Hypothalamus (tissue), 51 donors: ENCODE measurements at regions not wholly inside any gene's neighbourhood (a gene's known extent, or its start where the extent isn't known, plus 50 kb on each side); places are given as distances from the start of the nearest gene placed in this dataset.
"Not testable (repeated sequence)": the region's sequence is repeated elsewhere in the genome, so short reads cannot be mapped to it uniquely, and the experiment has no call there.

Experiments
- DNase-seq, 51 donors: peaks; one replicate each; lab custom pipeline; 2025; lab: John Stamatoyannopoulos, UW

DNA sequence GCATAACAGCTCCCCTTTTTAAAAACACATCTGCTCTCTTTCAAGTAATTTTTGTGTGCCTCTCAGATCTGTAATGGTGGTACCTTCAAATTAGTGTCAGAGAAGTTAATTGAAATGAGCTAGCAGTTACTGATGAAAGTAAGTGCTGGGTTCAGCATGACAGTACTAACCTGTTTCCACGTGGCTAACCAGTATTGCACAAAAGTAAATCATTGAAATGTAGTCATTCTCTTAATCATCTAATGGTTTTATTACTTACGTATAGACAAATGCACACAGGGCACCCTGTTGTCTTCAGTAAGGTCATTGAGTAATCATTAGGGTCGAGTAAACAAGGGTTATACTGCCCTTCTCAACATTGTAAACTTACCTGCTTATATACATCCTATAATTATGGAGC, 157.8 kb upstream of the PRR16 start:
- DNase-seq = no peak

DNA sequence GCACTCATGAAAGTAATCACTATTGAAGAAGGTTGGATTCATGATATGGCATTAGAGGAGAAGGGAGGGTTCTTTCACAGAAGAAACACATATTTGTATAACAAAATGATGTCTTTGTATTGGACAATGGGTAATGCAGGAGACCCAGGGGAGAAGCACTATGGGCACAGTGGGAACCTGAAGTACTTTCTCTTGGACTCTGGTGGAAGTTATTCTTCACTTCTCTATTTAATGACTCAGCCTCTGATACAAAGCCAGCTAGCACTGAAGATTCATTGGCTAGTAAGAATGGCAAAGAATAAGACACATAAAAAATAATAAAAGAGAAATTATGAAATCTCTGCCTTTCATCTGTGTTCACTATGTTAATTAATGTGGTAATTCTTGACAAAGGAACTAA, 149.9 kb upstream of the PRR16 start:
- DNase-seq = no peak

DNA sequence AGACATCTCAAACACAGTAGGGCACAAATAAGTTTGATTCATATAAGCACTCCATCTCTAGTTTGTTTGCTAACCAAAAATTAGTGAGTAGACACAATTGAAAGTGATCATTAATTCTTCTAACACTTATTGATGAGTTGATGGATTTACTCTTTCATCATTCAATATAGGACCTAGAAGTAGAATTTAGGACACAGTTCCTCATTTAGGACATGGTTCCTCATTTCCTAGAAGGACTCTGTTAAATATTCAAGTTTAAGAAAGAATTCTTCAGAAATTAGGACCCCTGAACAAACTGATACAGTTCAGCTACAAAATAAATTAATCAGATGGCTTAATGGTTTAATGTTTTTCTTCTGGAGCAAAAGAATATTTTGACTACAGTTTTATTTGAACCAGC, 143.5 kb upstream of the PRR16 start:
- no peak for DNase-seq

DNA sequence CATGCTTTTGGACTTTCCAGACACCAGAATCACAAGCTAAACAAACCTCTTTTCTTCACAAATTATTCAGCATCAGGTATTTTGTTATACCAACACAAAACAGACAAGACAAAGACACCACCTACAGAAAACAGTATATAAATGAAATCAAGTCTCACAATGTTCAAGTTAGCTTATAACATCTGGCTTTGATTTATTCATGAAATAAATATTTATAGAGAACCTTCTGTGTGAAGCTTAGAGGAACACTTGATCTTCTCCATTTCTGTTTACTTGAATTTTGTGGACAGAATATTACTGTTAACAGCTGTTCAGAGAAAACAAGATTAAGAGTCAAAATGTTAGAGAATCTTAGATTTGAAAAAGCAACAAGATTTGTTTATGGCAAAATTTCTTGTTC, 137.4 kb upstream of the PRR16 start:
- DNase-seq = no peak

DNA sequence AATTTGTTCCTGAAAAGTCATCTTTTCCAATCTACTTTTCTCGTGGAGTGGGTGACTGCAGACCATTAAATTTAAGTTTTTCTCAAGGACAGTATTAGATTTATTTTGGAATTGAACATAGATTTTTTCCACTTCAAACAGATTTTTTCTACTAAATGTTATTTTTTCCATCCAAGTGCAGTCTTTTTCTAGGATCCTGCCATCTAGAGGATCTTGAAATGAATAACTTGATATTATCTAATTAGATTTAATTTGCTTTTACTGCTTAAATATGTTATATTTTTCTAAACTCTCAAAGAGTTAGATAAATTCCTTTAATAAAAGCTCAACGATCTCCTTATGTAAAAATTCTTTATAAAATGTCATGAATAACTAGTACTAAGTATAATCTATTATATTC, 136.9 kb upstream of the PRR16 start:
- no peak for DNase-seq

DNA sequence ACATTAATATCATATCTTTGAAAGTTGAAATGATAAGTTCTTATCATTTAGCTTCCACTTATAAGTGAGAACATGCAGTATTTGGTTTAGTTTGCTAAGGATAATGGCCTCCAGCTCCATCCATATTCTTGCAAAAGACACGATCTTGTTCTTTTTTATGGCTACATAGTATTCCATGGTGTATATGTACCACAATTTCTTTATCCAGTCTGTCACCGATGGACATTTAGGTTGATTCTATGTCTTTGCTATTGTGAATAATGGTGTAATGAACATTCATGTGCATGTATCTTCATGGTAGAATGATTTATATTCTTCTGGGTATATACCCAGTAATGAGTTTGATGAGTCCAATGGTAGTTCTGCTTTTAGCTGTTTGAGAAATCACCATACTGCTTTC, 135.0 kb upstream of the PRR16 start:
- no peak for DNase-seq

DNA sequence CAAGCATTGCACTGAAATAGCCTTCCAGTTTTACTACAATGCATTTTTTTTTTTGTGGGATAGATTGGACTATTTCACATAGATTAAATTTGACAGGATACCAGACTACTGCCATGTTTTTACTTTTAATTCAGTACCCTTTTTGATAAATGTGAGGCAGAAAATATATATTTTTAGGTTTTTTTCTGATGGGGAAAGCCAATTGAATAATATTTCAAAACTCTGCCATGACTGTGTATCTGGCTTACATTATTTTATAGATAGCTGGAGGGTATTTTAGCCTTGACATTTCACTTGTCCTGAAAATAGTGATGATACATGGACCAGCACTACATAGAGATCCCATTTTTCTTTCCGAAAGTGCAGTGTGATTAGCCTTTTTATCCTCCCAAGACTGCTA, 133.5 kb upstream of the PRR16 start:
- no peak for DNase-seq

DNA sequence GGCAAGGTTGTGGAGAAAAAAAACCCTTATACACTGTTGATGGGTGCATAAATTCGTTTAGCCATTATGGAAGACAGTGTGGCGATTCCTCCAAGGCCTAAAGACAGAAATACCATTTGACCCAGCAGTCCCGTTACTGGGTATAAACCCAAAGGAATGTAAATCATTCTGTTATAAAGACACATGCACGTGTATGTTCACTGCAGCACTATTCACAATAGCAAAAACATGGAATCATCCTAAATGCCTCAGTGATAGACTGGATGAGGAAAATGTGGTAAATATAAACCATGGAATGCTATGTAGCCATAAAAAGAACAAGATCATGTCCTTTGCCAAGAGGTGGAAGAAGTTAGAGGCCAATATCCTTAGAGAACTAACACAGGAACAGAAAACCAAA, 119.9 kb upstream of the PRR16 start:
- no peak for DNase-seq

DNA sequence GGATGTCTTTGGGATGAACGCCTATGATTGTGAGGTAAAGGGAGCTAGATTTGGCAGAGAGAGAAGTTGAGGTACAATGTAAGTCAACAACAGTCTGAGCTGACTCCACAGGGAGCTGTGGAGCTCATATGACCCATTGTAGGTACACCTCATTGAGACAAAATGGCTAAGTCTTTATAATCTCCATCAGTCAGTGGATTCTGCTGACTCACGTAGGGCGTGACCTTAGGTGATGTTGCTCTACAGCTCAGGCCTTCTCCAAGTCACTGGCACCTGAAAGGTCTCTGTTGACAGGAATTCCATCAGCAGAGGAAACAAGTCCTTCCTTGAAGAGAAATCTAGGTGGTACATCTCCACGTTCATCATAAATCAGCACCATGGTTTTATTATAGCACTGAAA, 118.2 kb upstream of the PRR16 start:
- no peak for DNase-seq

DNA sequence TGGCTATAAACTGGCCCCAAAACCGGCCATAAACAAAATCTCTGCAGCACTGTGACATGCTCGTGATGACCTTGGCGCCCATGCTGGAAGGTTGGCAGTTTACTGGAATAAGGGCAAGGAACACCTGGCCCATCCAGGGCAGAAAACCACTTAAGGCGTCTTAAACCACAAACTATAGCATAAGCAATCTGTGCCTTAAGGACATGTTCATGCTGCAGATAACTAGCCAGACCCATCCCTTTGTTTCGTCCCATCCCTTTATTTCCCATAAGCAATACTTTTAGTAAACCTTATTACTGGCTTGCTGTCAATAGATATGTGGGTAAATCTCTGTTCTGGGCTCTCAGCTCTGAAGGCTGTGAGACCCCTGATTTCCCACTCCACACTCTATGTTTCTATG, 113.0 kb upstream of the PRR16 start:
- DNase-seq = not testable (repeated sequence)

DNA sequence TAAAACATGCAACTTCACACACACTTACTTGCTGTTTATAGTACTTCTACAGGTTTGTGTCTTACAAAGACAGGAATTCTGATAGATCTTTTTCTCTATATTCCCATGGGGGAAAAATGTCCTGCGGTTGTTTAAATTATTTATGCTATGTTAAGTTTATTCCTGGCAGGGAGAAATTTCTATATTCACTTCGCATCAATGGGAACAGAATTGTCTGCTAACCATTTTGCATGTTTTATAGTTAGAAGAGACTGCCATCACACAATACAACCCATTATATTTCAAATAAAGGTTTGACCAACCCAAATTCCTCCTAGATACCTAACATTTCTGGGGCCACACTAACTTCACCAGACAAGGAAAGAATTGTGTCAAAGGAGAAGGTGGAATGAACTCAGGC, 110.0 kb upstream of the PRR16 start:
- DNase-seq = no peak

DNA sequence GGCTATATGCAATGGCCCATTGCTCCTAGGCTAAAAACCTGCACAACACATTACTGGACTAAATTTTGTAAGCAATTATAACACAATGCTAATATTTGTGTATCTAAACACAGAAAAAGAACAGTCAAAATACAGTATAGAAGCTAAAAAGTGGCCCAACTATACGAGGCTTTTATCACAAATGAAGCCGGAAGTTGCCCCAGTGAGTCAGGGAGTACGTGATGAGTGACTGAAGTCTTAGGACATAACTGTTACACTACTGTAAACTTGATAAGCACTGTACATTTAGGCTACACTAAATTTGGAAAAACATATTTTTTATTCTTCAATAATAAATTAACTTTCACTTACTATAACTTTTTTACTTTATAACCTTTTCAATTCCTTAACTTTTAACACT, 105.2 kb upstream of the PRR16 start:
- DNase-seq = no peak

DNA sequence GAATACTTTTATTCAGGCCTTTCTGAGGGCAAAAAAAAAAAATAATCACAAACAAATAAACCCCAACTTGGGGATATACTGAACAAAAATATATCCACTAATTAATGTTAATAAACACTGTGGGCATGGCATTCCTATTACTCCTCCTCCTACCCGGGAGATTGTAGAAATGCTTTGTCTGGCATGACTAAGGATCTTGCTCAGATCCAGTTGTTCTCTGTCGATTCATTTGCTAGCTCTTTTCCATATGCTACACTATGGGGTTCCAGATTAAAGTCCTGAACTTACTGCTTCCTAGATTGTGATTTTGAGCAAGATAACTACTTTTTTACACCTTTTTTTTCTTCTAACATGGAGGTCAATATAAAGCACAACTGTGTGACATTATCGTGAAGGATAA, 102.2 kb upstream of the PRR16 start:
- DNase-seq = no peak

DNA sequence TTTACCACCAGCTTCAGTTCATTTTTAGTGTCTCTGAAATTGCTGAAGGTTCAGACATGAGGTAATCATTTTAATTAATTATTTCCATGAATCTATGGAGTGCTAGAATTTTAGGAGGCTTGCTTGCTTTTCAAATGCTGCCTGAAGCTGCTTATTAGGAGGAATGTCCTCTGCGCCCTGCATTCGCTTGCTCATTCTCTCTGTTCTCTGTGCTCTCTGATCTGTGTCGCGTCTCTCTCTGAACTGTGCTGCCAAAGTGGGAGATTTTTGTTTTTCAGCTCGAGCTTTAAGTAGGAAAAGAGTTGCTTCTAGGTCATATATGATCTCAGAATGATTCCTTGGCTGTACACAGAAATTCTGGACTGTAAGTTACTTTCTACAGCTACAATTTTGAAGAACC, 101.7 kb upstream of the PRR16 start:
- no peak for DNase-seq

DNA sequence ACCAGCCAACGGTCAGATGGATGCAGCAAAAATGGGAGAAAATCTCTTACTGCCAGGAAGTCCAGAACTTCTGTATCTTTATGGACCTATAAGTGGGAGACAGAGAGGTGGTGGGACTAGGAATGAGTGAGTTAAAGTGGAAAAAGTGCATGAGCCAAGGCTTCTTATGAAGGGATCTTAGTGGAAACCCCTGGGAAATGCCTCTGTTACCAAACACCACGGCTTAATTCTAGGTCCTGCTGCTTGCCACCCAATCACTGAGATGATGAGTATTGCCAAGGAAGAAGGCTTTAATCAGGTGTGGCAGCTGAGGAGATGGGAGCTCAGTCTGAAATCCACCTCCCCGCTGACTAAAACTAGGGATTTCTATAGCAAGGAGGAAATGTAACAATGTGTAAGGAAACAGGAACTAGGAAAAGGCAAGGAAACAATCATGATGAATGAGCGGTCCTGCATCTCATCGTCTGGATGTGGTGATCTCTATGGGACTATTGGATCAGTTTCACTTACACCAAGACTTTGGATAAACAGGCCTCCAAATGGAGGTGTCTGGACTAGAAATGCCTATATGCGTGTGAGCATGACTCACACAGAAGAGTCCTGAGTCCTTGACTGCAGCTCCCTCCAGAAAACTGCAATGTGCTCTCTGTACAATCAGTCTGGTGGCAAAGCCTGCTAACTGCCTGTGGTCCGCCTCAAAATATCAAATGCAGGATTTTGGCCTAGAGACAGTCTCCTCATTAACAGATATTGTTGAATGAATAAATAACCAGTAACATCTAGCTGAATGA, 98.2 kb upstream of the PRR16 start:
- DNase-seq = no peak

DNA sequence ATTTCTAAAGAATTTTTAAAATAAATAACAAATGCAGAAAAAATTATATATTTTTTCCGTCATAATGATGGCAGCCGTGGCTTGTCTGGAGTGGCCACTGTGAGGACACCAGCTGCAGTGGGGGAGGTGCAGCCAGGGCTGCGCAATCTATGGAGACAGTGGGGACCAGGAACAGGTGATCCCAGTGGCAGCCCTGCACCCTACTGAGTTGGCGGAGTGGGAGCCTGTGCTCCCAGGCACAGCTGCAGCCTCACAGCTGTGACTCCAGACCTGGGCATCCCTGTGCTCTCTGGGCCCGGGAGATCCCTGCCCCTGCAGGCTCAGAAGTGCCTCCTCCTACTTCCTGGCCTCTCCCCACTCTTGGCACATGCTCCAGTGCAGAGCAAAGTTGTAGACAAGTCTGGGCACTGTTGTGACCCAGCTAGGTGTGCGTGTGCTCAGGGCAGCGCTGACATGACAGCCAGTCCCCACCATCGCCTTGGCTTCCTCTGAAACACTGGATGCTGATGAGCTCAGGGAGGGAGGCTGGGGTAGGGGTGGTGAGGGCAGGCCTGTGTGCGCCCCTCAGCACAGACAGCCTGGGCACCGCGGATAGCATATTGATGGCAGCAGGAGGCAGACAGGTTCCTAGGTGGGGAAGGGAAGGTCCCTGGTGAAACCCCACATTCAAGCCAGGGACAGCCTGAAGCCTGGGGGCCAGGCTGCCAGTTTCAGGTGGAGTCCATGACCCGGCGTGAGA, 96.0 kb upstream of the PRR16 start:
- DNase-seq = no peak

DNA sequence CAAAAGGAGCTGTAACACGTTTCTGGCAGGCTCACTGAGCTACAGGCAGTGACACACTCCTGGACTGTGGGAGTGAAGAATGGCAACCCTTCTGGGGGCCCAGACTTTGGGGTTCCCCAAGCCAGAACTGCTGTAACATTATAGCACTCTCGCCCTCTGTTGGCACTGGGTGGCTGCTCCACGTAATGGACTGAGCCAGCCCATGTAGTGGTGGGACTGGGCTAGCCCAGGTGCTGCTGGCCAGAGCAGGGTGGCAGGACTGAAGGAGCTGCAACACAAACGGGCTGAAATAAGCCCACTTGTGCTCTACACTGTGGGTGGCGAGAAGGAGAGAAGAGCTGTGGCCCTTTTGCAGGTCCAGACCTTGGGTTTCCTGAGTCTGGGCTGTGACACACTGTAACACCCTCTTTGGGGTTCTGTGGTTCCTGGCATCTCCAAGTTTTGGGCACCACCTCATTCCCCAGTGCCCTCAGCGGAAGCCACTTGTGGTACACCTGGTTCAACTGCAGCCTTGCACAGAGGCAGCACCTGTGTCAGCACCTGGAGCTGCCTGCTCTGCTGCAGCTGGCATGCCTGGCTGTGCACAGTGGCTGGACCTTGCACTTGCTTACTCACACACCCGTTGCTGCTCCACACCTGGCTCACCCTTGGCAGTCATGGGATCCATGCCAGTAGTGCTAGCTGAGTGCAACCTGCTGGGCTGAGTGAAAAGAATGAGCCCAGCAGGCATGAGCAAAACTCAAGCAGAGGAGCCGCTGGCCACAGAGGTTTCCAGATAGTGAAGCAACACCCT, 95.0 kb upstream of the PRR16 start:
- no peak for DNase-seq

DNA sequence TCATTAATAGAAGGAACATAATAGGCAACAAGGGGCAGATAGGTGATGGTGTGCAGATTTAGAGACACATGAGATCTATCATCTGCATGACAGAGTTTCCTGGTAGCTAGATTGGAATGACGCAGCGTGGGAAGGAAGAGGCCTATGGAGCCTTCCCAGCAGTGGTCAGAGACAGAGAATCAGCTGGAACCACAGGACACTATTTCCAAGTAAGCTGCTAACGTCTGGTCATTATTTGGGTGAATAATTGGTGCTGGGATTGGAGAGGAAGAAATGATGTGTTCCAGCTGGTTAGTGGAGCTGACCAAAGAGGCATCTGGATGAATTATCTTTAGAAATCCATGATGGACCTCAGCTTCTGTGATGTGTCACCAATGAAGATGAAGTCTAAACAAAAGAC, 91.2 kb upstream of the PRR16 start:
- DNase-seq = no peak

DNA sequence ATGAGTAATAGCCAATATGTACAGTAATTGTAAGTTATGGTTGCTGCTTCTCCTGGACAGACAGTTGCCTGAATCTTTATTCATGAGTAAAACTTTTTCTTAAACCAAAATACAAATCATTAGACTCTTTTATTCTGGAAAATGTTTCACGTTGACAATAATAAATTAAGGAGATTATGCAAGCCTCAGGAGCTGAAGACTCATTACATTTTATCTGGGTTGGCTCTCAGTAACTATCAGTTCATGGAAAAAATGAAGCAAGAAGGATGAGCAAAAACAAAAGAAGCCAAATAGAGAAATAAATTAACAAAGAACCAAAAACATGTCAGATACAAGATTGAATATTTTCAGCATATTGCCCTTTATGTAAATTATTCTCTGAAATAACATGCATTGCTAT, 88.9 kb upstream of the PRR16 start:
- no peak for DNase-seq

DNA sequence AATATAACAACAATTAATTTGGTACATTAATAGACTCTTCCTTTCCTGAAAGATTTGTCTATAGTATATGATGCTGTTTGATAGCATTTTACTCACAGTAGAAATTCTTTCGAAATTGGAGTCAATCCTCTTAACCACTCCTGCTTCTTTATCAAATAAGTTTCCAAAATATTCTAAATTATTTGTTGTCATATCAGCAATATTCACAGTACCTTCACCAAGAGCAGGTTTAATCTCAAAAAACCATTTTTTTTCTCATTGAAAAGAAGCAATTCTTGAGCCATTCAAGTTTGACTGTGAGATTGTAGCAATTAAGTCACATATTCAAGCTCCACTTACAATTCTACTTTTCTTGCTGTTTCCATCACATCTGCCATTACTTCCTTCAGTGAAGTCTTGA, 83.5 kb upstream of the PRR16 start:
- DNase-seq = no peak

DNA sequence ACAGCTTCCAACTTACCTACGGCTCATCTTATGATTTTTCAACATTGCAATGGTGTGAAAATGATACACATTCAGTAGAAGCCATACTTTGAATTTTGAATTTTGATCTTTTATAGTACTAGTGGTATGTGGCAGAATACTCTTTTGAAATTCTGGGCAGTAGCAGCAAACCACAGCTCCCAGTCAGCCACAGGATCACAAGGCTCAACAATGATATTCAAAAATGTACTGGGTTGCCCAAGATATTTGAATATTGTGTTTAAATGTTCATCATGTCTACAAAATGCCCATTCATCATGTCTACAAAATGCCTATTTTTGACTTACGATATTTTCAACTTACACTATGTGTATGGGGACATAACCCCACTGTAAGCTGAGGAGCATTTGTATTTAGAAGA, 81.3 kb upstream of the PRR16 start:
- DNase-seq = no peak

DNA sequence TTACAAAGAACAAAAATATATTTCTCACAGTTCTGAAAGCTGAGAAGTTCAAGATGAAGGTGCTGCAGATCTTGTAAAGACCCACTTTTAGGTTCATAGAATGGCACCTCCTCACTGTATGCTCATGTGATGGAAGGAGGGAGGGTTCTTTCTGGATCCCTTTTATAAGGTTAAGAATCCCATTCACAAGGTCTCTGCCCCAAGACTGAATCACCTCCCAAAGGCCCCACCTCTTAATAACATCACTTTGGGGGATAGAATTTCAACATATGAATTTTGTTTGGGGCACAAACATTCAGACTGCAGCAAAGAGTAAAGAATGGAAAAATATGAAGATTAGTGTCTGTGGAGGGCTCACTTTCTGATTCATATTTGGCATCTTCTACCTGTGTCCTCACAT, 77.1 kb upstream of the PRR16 start:
- no peak for DNase-seq
